IPS-18a (cell line): ENCODE measurements at regions not wholly inside any gene's neighbourhood (a gene's known extent, or its start where the extent isn't known, plus 50 kb on each side); places are given as distances from the start of the nearest gene placed in this dataset.
"Not testable (repeated sequence)": the region's sequence is repeated elsewhere in the genome, so short reads cannot be mapped to it uniquely, and the experiment has no call there.

Experiments
- H3K27ac ChIP-seq: one replicate; pipeline ENCODE4 v1.5.1; 2013; ENCODE audit warnings: low read length
- H3K27me3 ChIP-seq: one replicate; pipeline ENCODE4 v1.6.1; 2013; ENCODE audit warnings: mild to moderate bottlenecking, low read length; ENCODE audit not compliant: control insufficient read depth, insufficient read depth
- H3K36me3 ChIP-seq: one replicate; pipeline ENCODE4 v1.6.1; 2013; ENCODE audit warnings: low read depth, low read length; ENCODE audit not compliant: control insufficient read depth
- H3K4me1 ChIP-seq: one replicate; pipeline ENCODE4 v1.6.1; 2013; ENCODE audit warnings: low read depth, low read length; ENCODE audit not compliant: control insufficient read depth
- H3K4me3 ChIP-seq: one replicate; pipeline ENCODE4 v1.5.1; 2013; ENCODE audit warnings: low read length
- H3K9ac ChIP-seq: one replicate; pipeline ENCODE4 v1.6.1; 2013; ENCODE audit warnings: mild to moderate bottlenecking, low read length, moderate library complexity
- H3K9me3 ChIP-seq: one replicate; pipeline ENCODE4 v1.6.1; 2013; ENCODE audit warnings: low read depth, low read length; ENCODE audit not compliant: control insufficient read depth

DNA sequence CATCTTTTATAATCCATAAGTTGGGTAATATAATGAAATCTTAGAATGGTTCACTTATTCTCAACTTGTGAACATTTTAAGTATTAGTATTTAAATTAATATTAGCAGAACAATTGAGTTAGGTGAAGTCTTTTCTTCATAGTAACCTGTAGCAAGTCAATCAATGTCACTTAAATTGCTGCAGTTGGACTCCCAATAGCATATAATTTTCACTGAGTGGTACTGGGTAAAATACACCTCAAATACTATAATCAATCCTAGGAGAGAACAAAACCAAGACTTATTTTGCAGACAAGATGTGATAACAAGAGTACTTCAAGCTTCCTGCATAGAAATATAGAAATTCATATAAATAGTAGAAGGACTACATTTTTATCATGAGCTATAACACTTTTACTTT, 677.9 kb upstream of the LRRN3 start:
- no peak overlapping the region for H3K9ac ChIP-seq
- no peak overlapping the region for H3K4me3 ChIP-seq
- no peaks in the 10 kb centered on the region for H3K36me3 ChIP-seq
- H3K27me3 ChIP-seq, result no peaks in the 10 kb centered on the region
- H3K27ac ChIP-seq, result no peak overlapping the region
- H3K4me1 ChIP-seq, result no peaks in the 10 kb centered on the region
- H3K9me3 ChIP-seq, result no peaks in the 10 kb centered on the region

GRCh38 chr7:110417611-110418010, 673.3 kb upstream of the LRRN3 start:
- Histone ChIP-seq H3K4me1 (no peaks in the 10 kb centered on the region), H3K27ac (no peak overlapping the region), H3K27me3 (no peaks in the 10 kb centered on the region), H3K4me3 (no peak overlapping the region), H3K36me3 (no peaks in the 10 kb centered on the region), H3K9me3 (no peaks in the 10 kb centered on the region), H3K9ac (no peak overlapping the region)

DNA sequence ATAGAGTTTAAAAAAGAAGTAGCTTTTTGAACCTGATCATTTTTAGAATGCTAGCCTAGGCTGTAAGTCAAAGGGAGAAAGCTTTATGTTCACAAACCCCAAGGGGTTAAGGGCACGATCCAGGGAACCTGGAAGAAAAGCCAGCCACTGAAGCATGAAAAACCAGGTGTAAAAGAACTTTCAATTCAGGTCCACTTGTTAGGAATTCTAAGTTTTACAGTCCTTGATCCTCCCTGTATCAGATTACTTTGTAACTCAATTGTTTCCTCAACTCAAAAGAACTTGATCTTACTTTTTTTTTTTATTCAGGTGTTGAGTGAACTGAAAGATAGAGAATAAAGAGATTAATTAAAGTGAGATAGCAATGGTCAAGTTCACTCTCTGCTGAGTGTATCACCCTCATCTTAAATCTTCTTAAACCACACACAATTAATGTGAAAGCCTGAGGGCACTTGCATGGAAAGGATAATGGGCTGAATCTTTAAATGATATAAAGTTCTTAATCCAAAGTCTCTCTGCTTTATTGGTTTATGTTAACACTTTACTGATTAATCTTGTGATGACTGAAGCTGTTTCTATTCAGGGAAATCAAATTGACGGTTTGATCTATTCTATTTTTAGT, 672.2 kb upstream of the LRRN3 start:
- Histone ChIP-seq H3K4me1 (no peaks in the 10 kb centered on the region), H3K27ac (no peak overlapping the region), H3K27me3 (no peaks in the 10 kb centered on the region), H3K9me3 (no peaks in the 10 kb centered on the region), H3K4me3 (no peak overlapping the region), H3K9ac (no peak overlapping the region), H3K36me3 (no peaks in the 10 kb centered on the region)

DNA sequence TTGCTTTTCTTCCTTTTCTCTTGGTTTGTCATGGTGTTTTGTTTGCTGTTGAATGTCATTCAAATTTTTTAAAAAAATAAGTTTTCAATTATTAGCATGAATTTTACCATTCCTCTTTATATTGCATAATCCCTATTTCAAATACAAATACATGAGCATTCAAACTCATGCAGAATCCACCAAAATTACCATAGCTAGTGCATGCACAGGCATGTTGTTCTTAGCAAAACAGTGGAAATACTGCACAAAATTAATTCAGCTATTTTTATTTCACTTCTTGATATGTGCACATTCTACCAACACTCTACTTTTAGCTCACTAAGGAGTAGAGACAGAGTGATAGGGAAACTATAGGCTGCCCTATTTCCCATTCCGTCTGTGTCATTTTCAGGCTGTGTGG, 670.1 kb upstream of the LRRN3 start:
- no peak overlapping the region for H3K9ac ChIP-seq
- no peak overlapping the region for H3K27ac ChIP-seq
- H3K27me3 ChIP-seq, result no peaks in the 10 kb centered on the region
- H3K4me1 ChIP-seq, result no peaks in the 10 kb centered on the region
- H3K36me3 ChIP-seq, result no peaks in the 10 kb centered on the region
- no peaks in the 10 kb centered on the region for H3K9me3 ChIP-seq
- H3K4me3 ChIP-seq, result no peak overlapping the region

- H3K9ac ChIP-seq, result no peak overlapping the region
- no peaks in the 10 kb centered on the region for H3K27me3 ChIP-seq
- no peaks in the 10 kb centered on the region for H3K9me3 ChIP-seq
- H3K4me3 ChIP-seq, result no peak overlapping the region
- no peaks in the 10 kb centered on the region for H3K36me3 ChIP-seq
- no peak overlapping the region for H3K27ac ChIP-seq
- H3K4me1 ChIP-seq, result no peaks in the 10 kb centered on the region
These were observed 669.3 kb upstream of the LRRN3 start for GRCh38 chr7:110421490-110422241.

DNA sequence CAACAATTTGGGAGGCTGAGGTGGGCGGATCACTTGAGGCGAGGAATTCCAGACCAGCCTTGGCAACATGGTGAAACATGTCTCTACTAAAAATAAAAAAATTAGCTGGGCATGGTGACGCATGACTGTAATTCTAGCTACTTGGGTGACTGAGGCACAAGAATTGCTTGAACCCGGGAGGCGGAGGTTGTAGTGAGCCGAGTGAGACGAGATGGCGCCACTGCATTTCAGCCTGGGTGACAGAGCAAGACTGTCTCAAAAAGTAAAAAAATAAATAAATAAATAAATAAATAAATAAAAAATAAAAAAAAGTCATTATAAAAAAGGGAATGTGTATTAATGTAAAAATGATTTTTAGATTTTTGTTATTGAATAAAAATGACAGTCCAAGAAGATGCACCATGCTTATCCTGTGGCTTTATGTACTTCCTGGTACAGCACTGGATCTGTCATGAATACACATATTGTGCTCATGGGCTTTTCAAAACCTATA, 658.8 kb upstream of the LRRN3 start:
- no peaks in the 10 kb centered on the region for H3K36me3 ChIP-seq

GRCh38 chr7:110438926-110439325, 652.0 kb upstream of the LRRN3 start:
- not testable (repeated sequence) for H3K27ac ChIP-seq

More for the DNA sequence above, 658.8 kb upstream of the LRRN3 start:
- H3K4me3 ChIP-seq, result no peak overlapping the region
- no peak overlapping the region for H3K9ac ChIP-seq
- no peaks in the 10 kb centered on the region for H3K4me1 ChIP-seq
- H3K9me3 ChIP-seq, result no peaks in the 10 kb centered on the region
- no peak overlapping the region for H3K27ac ChIP-seq
- H3K27me3 ChIP-seq, result no peaks in the 10 kb centered on the region

DNA sequence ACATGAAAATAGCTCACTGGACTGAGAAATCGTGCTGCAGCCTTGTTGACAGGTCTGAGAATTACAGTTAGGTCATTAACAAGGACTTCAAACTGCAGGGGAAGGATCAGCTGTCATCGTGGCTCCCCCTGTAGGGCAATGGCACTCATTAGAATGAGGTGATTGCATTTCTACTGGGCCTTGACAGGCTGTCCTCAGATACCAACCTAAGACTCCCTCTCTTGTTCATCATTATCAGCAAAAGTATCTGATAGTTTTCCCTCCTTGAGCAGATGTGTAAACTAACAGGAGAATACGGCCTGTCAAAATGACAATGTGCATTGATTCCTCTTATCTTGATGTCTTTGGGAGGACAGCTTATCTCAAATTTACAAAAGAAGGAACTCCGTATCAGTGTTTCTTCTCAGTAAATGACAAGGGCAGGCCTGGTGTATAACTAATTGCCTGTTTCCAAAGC, 648.5 kb upstream of the LRRN3 start:
- no peaks in the 10 kb centered on the region for H3K4me1 ChIP-seq
- no peak overlapping the region for H3K27ac ChIP-seq
- H3K9me3 ChIP-seq, result no peaks in the 10 kb centered on the region
- no peak overlapping the region for H3K9ac ChIP-seq
- H3K36me3 ChIP-seq, result no peaks in the 10 kb centered on the region
- H3K27me3 ChIP-seq, result no peaks in the 10 kb centered on the region
- no peak overlapping the region for H3K4me3 ChIP-seq

More at GRCh38 chr7:110438926-110439325, 652.0 kb upstream of the LRRN3 start:
- H3K4me1 ChIP-seq, H3K9me3 ChIP-seq, H3K27me3 ChIP-seq, H3K36me3 ChIP-seq, H3K9ac ChIP-seq, H3K4me3 ChIP-seq: not testable (repeated sequence)

- Histone ChIP-seq H3K27ac (no peak overlapping the region), H3K4me1 (no peaks in the 10 kb centered on the region), H3K36me3 (no peaks in the 10 kb centered on the region), H3K9me3 (no peaks in the 10 kb centered on the region), H3K4me3 (no peak overlapping the region), H3K27me3 (no peaks in the 10 kb centered on the region), H3K9ac (no peak overlapping the region)
These were observed 644.3 kb upstream of the LRRN3 start for GRCh38 chr7:110446658-110447057.

DNA sequence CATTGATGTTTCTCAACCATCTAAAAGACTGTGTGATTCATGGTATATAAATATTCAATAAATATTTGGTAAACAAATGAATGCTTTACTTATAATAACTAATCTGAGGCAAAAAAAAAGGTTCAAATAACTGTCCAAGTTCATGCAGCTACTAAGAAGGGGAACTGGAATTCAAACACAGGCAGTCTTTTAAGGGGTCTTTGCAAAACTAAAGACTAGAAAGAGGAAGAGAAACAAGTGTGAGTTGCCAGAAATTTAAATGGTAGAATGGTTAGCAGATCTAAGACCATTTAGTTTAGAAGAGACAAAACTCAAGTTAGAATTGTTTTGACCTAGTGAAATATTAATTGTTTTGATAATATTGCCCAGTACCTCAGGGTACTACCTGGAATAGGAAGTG, 642.0 kb upstream of the LRRN3 start:
- H3K4me3 ChIP-seq, result no peak overlapping the region
- no peaks in the 10 kb centered on the region for H3K4me1 ChIP-seq
- no peaks in the 10 kb centered on the region for H3K36me3 ChIP-seq
- H3K9ac ChIP-seq, result no peak overlapping the region
- no peak overlapping the region for H3K27ac ChIP-seq
- no peaks in the 10 kb centered on the region for H3K9me3 ChIP-seq
- no peaks in the 10 kb centered on the region for H3K27me3 ChIP-seq

DNA sequence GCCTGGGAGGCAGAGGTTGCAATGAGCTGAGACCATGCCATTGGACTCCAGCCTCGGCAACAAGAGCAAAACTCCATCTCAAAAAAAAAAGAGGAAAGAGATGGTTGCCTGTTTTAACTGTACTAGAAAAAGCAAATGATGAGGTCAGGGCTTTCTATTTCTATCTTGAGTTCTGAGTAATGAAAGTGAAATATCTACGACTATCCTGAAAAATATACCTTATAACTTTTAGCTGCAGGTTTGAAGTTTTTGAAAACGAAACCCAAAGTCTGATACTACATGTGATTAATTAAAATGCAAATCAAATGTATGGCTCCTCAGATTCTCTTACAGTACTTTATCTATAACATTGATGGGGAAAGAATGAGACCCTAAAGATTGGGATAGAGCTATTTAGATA, 636.2 kb upstream of the LRRN3 start:
- Histone ChIP-seq H3K9ac (no peak overlapping the region), H3K4me1 (no peaks in the 10 kb centered on the region), H3K27ac (no peak overlapping the region), H3K36me3 (no peaks in the 10 kb centered on the region), H3K9me3 (no peaks in the 10 kb centered on the region), H3K27me3 (no peaks in the 10 kb centered on the region), H3K4me3 (no peak overlapping the region)

DNA sequence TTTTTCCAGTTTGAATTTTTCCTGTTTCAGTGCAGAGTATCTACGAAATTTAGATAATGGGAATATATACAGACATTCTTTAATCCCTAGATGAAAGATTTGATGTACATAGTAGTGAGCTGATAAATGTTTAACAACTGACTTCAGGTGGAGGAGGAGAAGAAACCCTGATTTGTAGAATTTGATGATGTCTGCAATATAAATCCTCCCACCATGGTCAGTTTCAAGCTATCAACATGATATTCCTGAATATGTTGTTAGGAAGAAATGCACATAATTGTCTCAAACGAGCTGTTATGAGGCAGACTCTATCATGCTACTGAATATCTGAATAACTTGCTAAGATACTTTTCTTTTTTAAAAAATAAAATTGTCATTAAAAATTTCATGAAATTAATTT, 629.3 kb upstream of the LRRN3 start:
- Histone ChIP-seq H3K4me1 (no peaks in the 10 kb centered on the region), H3K27ac (no peak overlapping the region), H3K9ac (no peak overlapping the region), H3K36me3 (no peaks in the 10 kb centered on the region), H3K27me3 (no peaks in the 10 kb centered on the region), H3K9me3 (no peaks in the 10 kb centered on the region), H3K4me3 (no peak overlapping the region)
